ENCODE measurements at regions not wholly inside any gene's neighbourhood (a gene's known extent, or its start where the extent isn't known, plus 50 kb on each side); places are given as distances from the start of the nearest gene placed in this dataset.
A peak's percentile ranks its signal among the peaks of the same experiment; 100 is the strongest.
"Not testable (repeated sequence)": the region's sequence is repeated elsewhere in the genome, so short reads cannot be mapped to it uniquely, and the experiment has no call there.

- TF ChIP-seq, protein P1, sequence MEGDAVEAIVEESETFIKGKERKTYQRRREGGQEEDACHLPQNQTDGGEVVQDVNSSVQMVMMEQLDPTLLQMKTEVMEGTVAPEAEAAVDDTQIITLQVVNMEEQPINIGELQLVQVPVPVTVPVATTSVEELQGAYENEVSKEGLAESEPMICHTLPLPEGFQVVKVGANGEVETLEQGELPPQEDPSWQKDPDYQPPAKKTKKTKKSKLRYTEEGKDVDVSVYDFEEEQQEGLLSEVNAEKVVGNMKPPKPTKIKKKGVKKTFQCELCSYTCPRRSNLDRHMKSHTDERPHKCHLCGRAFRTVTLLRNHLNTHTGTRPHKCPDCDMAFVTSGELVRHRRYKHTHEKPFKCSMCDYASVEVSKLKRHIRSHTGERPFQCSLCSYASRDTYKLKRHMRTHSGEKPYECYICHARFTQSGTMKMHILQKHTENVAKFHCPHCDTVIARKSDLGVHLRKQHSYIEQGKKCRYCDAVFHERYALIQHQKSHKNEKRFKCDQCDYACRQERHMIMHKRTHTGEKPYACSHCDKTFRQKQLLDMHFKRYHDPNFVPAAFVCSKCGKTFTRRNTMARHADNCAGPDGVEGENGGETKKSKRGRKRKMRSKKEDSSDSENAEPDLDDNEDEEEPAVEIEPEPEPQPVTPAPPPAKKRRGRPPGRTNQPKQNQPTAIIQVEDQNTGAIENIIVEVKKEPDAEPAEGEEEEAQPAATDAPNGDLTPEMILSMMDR (conservative IDR thresholded peaks at IDR 0.05; ENCODE audit: control insufficient read depth, insufficient read depth, low read depth, low read length): no peak
- H3K4me3 ChIP-seq (ENCODE audit: control insufficient read depth, low read depth, low read length): no peak overlapping the region
- DNase-seq (ENCODE audit: low read depth): no peak
These were observed 314.8 kb upstream of the CXADR start for GRCh38 chr21:17197996-17198395.

DNA sequence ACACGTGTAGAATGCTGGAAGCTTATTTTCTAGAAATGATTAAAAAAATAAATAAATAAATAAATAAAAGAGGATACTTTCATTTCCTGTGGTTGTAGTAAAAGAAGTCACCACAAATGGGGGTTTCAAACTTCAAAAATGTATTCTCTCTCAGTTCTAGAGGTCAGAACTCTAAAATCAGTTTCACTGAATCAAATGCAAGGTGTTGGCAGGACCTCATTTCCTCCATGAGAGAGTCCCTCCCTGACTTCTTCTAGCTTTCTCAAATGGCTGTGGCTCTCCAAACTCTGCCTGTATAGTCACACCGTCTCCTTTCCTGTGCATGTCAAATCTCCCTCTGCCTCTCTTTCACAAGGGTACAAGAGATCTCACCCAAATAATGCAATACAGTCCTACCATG is 312.6 kb upstream of the CXADR start:
- TF ChIP-seq, protein P1 (conservative IDR thresholded peaks at IDR 0.05; ENCODE audit: control insufficient read depth, insufficient read depth, low read depth, low read length): no peak
- H3K4me3 ChIP-seq (ENCODE audit: control insufficient read depth, low read depth, low read length): no peak overlapping the region
- DNase-seq (ENCODE audit: low read depth): no peak

GRCh38 chr21:17201741-17202260 is 311.0 kb upstream of the CXADR start:
- no peak for DNase-seq (ENCODE audit: low read depth)
- TF ChIP-seq, protein P1 (conservative IDR thresholded peaks at IDR 0.05; ENCODE audit: control insufficient read depth, insufficient read depth, low read depth, low read length): no peak

DNA sequence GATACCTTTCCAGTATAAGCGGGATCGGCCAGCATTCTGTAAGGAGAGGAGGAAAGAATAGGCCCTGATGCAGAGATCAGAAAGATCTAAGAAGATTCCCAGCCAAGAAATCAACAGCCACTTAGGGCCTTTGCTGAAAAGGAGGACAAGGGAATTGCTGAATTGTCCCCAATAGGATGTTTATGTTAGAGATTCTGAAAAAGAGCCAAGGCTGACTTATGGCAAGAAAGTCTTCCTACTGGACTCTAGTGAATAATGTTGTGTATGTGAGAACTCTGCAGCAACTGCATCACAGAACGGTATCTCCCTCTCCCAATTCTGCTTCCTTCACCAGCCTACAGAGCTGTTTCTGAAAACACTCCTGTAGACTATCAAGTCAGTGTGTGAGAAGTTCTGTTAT is 298.0 kb upstream of the CXADR start:
- H3K4me3 ChIP-seq (ENCODE audit: control insufficient read depth, low read depth, low read length): no peak overlapping the region
- TF ChIP-seq, protein P1 (conservative IDR thresholded peaks at IDR 0.05; ENCODE audit: control insufficient read depth, insufficient read depth, low read depth, low read length): no peak

More at GRCh38 chr21:17201741-17202260, 311.0 kb upstream of the CXADR start:
- no peak overlapping the region for H3K4me3 ChIP-seq (ENCODE audit: control insufficient read depth, low read depth, low read length)

DNA sequence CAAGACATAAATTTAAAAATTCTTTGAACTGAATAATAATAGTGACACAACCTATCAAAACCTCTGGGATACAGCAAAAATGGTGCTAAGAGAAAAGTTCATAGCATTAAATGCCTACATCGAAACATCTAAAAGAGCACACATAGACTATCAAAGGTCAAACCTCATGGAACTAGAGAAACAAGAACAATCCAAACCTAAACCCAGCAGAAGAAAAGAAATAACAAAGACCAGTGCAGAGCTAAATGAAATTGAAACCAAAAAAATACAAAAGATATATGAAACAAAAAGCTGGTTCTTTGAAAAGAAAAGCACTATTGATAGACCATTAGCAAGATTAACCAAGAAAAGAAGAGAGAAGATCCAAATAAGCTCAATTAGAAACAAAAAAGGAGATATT is 293.8 kb upstream of the CXADR start:
- H3K4me3 ChIP-seq (ENCODE audit: control insufficient read depth, low read depth, low read length); DNase-seq (ENCODE audit: low read depth): not testable (repeated sequence)

More for the DNA sequence above, 298.0 kb upstream of the CXADR start:
- no peak for DNase-seq (ENCODE audit: low read depth)

- DNase-seq (ENCODE audit: low read depth): no peak
- TF ChIP-seq, protein P1 (conservative IDR thresholded peaks at IDR 0.05; ENCODE audit: control insufficient read depth, insufficient read depth, low read depth, low read length): peak; percentile 12
- H3K4me3 ChIP-seq (ENCODE audit: control insufficient read depth, low read depth, low read length): no peak overlapping the region
These were observed 281.7 kb upstream of the CXADR start for GRCh38 chr21:17231124-17231523.

DNA sequence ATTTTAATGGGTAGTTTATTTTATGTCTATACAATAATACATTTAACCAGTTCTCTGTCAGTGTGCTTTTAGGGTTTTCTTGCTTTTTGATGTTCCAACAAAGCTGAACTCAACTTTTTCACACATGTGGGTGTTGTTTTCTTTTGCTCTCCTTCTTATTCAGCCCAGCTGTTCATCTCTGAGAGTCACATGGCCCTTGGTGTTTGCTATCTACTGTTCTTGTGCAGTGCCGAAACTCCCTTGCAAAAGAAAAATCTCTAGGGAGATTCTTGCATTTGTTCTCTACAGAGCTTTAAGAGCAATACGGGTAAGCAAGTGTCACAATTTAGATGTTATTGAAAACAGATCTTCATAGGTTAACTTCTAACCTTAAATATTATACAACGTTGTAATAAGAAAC is 281.1 kb upstream of the CXADR start:
- peak; percentile 44 for DNase-seq (ENCODE audit: low read depth)
- TF ChIP-seq, protein P1 (conservative IDR thresholded peaks at IDR 0.05; ENCODE audit: control insufficient read depth, insufficient read depth, low read depth, low read length): no peak
- no peak overlapping the region for H3K4me3 ChIP-seq (ENCODE audit: control insufficient read depth, low read depth, low read length)

All from fibroblast of mammary gland (primary cell).